Stimulated activated CD4-positive, alpha-beta T cell treated with anti-CD3 and anti-CD28 coated beads, Interleukin-15, amount 100 ng/mL, for 24 hours (primary cell): ENCODE measurements at regions not wholly inside any gene's neighbourhood (a gene's known extent, or its start where the extent isn't known, plus 50 kb on each side); places are given as distances from the start of the nearest gene placed in this dataset.
"Not testable (repeated sequence)": the region's sequence is repeated elsewhere in the genome, so short reads cannot be mapped to it uniquely, and the experiment has no call there.

Experiments
- DNase-seq: peaks from one replicate; pipeline ENCODE4 v3.0.0-alpha.2; 2020

DNA sequence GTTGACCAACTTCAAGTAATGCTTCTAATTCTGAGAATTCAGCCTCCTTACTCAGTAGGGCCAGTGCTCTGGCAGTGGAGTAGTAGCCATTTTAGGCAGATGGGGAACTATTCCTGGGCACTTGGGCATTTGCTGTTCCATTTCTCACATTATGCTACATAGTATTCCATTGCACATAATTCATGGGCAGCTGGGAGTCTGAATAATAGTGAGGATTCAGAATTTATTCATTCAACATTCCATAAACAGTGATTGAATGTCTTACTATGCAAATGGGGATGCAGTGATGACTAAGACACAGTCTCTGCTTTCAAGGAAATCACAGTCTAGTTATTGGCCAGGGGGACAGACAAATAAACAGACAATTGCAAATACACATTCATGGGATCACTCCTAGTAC is 301.0 kb upstream of the KCNN2 start:
- no peak for DNase-seq

GRCh38 chr5:114062932-114063867 is 298.7 kb upstream of the KCNN2 start:
- no peak for DNase-seq

DNA sequence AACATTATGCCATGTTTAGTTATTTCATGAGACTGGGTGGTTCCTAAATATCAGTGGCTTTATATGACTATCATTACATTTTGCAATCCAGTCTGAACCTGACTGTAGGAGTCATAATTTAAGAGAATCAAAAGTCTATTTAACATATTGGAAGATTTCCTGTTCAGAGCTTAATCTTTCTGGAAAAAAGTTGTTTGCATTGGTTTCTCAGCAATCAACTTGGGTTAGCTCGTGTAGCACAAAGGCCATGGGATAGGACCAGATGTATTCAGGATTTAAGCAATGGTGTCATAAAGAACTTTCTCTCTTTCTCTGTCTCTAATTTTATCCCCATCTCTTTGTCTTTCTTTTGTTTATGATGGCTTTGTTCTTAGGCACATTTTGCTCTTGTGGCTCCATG is 296.0 kb upstream of the KCNN2 start:
- no peak for DNase-seq

DNA sequence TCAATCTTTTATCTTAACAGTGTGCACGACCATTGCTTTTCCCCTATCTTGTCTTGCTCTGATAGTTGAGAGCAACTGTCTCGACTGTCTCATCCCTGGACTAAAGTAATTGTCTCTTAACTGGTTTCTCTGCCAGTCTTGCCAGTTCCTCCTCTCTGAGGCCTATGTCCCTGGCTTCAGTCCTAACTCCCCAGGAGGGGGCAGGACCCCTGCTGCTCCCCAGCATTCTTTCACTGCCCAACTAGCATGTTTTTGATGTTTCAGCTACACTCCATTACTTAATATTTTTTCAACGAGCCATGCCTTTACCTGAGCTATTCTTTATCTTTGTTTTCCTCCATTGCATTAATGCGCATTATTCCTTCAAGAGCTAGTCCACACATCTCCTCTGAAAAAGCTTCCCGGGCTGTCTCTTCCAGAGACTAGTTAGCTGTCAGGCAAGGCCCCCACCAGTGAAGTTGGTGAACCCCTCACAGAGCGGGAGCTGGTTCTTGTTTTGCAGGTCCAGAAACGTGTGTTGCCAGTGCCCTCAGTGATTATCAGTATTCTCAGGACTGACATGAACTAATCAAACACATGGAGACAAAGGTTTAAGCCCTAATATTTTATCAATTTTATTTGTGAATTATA is 291.7 kb upstream of the KCNN2 start:
- no peak for DNase-seq

DNA sequence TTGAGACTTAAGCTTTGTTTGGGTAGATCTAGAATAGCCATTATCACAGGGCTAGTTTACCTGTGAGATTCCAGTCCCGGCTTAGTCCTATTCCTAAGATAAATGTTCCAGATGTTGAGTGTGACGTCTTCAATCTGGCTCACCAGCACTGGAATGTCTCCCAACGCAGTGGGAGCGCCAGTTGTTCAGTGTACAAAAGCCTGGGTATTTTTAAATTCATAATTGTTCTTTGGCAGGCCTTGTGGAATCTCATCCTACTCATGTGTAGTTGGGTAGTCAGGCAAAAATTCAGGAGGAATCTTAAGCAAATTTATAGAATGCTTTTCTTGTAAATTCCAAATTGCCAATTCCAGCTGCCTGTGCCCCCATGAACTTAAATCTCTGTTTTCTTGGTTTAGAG is 272.6 kb upstream of the KCNN2 start:
- no peak for DNase-seq

GRCh38 chr5:114097570-114097969 is 264.3 kb upstream of the KCNN2 start:
- DNase-seq: no peak

GRCh38 chr5:114099161-114099560 is 262.7 kb upstream of the KCNN2 start:
- no peak for DNase-seq

DNA sequence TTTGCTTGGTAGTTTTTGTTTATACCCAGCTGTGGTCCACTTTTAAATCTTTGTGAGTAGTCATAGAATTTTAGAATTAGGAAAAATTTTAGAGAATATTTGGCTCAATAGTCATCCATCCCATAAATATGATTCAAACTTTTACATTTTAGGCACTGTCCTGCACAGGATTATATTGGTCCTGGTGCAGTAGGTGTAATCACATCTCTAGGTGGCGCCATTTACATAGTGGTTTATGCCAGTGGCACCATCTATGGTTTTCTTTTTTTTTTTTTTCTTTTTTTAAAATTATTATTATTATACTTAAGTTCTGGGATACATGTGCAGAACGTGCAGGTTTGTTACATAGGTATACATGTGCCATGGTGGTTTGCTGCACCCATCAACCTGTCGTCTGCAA is 260.7 kb upstream of the KCNN2 start:
- DNase-seq: no peak

DNA sequence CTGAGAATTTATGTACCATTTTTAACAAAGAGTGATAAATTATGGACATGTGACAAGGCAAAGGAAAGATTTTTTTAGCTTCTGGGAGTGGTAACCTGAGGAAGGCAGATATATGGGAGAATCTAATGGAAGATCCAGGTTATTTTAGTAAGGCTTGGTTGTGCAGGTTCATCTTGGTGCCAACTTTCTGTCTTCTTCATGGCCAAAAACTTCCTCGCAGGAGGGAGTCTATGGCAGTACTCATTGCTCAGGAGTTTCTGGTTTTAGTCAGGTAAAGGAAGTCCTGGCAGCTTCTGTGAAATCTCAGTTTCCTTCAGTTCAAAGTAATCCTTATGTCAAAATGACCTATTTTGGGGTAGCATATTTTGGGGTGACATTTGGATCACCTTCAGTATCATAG is 248.3 kb upstream of the KCNN2 start:
- DNase-seq: no peak

DNA sequence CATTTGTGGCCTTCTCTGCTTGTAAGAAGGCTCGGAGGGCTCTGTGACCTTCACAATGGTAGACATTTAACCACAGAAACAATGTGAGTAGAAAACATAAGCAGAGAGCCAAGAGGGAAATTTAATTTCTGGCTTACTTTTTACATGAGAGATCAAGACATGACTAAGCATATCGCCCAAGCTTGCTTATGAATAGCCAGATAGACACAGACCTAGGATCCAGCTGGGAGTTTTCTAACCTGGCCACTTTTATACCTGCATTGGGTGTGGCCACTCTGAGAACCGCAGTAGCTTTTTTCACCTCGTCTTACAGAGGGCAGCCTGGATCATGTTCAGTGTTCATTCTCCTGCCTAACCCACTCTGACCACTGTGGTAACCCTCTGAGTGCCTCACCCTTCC is 244.9 kb upstream of the KCNN2 start:
- DNase-seq: no peak

DNA sequence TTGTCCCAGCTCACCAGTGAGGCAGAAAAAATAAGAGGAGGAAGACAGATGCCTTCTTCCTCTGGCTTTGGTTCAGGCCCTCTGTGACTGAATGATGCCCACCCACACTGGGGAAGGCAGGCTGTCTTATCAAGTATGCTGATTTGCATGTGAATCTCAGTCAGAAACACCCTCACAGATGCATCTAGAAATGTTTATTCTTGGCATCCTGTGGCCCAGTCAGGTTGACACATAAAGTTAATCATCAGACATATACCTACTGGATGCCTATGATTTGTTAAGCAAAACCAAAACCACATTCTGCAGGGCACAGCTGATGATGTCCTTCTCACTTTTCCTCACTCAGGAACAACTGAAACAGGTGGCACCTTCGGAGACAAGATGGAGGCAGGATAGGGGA is 243.4 kb upstream of the KCNN2 start:
- no peak for DNase-seq

DNA sequence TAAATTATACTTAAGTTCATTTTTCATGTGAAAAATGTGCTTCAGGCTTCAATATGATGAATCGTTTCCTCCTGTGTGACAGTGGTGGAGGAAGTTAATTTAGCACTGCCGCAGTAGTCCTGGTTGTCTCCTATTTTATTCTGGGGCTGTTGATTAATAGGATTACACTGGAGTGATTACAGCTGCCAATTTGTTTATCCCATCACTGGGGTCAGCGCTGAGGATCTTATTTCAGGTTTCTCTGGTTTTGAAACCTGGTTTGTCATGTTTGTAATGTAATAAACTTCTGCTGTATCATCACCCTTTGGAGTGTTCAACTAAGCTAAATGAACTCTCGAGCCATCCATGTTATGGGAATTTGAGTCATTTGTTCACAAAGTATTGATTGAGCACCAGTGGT is 241.7 kb upstream of the KCNN2 start:
- no peak for DNase-seq

- no peak for DNase-seq
These were observed 239.0 kb upstream of the KCNN2 start for GRCh38 chr5:114122852-114123251.

- no peak for DNase-seq
These were observed 238.2 kb upstream of the KCNN2 start for GRCh38 chr5:114123654-114124053.

- DNase-seq: no peak
These were observed 215.5 kb upstream of the KCNN2 start for GRCh38 chr5:114146398-114146797.

DNA sequence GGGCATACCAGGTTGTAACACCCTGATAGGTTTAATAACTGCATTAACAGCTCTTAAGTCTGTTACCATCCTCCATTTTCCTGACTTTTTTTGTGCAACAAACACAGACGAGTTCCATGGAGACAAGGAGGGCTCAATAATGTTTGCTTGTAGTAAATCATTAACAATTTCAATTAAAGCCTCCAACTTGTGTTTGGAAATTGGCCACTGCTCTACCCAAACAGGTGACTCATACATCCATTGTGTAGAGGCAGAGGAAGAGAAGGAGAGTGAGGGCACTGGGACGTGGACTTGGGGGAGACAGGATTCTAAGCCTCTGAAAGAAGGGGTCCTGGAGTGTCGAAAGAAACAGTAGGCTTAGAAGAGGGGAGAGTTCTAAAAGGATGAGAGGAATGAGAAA is 213.6 kb upstream of the KCNN2 start:
- DNase-seq: no peak

DNA sequence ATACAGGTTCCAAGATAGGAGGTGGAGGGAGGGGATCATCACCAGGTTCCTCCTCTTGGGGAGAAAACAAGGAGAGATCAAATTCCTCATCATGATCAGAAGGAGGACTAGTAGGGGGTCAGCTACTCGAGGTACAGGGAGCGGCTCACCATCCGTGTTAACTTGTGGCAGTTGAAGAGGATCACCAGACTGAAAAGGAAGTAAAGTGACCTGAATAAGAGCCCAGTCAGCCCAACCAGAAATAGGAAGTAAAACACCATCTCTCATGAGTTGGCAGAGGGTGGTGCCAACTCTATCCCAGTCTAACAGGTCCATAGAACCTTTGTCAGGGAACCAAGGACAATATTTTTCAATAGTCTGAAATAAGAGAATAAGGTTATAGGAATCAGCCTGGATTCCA is 213.1 kb upstream of the KCNN2 start:
- DNase-seq: not testable (repeated sequence)

DNA sequence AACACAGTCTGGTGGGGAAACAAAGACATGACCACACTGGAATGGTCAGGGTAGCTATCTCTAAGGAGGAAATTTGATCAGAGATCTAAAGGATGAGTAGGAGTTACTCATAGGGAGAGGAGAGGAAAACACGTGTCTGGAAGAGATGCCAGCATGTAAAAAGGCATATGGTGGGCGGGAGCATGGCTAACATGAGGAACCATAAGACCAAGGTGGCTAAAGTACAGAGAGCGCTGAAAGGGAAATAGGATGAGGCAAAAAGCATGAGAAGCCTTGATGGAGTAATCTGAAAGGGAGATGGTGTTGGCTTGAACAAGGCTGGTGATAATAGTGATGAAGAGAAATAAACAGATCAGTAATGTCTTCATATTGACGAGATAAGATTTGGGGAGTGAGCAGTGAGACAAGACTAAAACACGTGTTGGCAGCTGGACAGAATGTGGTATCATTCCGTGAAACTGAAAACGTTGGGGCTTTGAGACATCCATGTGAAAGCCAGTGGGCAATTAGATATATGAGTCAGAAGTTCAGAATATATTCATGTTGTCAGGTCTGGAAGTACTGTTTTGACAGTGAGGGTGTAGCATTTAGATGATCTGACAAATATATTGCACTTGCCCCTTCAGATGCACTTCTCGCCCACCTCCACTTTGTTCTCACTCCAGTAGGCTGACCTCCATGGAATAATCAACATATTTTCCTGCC is 209.1 kb upstream of the KCNN2 start:
- no peak for DNase-seq

- DNase-seq: no peak
These were observed 208.5 kb upstream of the KCNN2 start for GRCh38 chr5:114153392-114153791.

- no peak for DNase-seq
These were observed 208.0 kb upstream of the KCNN2 start for GRCh38 chr5:114153833-114154232.

DNA sequence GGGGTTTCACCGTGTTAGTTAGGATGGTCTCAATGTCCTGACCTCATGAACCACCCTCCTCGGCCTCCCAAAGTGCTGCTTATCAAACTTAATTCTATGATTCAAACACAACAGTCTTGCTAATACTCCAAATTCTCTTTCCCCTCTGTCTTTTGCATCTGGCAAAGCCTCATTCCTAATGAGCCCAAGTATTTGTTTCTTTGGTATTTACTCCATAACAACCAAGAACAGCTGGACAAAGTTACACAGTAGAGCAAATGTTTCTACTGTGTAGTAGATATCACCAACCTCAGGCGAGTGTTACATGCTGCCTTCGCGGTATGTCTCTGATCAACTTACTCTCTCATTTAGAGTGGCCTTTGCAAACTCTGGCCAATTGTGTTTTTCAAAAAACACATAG is 195.8 kb upstream of the KCNN2 start:
- no peak for DNase-seq

DNA sequence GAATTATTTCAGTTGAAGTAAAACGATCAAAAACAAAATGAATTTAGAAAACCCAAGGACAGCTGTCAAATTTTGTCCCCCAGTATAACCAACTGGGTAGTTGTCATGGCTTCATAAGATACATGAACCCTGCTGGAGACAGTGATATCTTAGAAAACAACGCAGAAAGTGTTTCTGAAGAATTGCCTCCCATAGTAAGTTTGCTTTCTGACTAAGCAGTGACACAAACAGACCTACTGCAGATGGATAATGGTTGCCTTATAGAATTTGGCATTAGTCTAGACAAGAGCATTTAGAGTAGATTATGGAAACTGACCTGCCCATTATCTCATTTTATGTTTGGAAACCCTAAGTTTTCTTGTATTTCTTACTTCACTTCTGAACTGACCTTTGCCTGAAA is 187.7 kb upstream of the KCNN2 start:
- no peak for DNase-seq

GRCh38 chr5:114174837-114175236 is 187.0 kb upstream of the KCNN2 start:
- DNase-seq: no peak

- DNase-seq: no peak
These were observed 185.5 kb upstream of the KCNN2 start for GRCh38 chr5:114176356-114176755.
